ENCODE measurements at regions not wholly inside any gene's neighbourhood (a gene's known extent, or its start where the extent isn't known, plus 50 kb on each side); places are given as distances from the start of the nearest gene placed in this dataset.

DNA sequence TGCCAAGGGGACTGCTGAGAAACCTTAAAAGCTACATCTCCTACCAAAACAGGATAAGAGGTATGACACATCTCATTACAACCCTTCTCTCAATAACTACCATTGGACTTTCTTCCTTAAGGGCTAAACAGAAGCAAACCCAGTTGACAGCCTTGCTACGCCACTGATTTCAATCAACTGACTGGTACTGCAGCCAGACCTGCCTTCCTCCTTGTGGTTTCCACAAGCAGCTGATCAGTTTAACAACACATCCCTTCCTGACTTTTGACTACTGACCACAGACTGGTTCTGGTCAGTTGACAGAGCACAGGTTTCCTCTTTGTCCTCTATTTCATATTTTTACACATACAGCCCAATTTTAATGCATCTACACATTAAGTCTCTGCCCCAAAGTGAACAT, 108.8 kb downstream of the ADAMTS1 start:
- TF ChIP-seq SMC3 (IDR thresholded peaks at IDR 0.05; ENCODE audit: borderline replicate concordance, low read length) (no peak), EZH2 (IDR thresholded peaks at IDR 0.05; ENCODE audit: borderline replicate concordance, control insufficient read depth, low read depth, low read length) (no peak), RAD21 (IDR thresholded peaks at IDR 0.05; ENCODE audit: insufficient read depth, low read depth, low read length) (no peak), SPI1 (IDR thresholded peaks at IDR 0.05; ENCODE audit: borderline replicate concordance, insufficient read depth, low read depth, low read length) (no peak), HDAC2 (IDR thresholded peaks at IDR 0.05) (no peak), SIN3A (IDR thresholded peaks at IDR 0.05; ENCODE audit: low read depth, low read length) (no peak), CHD2 (IDR thresholded peaks at IDR 0.05; ENCODE audit: borderline replicate concordance, low read depth, low read length) (no peak), SUPT20H (IDR thresholded peaks at IDR 0.05; ENCODE audit: borderline replicate concordance, control insufficient read depth, low read depth, low read length) (no peak), CHD4 (IDR thresholded peaks at IDR 0.05) (no peak), HCFC1 (IDR thresholded peaks at IDR 0.05; ENCODE audit: low read length) (no peak)
- TF ChIP-seq, protein P1, sequence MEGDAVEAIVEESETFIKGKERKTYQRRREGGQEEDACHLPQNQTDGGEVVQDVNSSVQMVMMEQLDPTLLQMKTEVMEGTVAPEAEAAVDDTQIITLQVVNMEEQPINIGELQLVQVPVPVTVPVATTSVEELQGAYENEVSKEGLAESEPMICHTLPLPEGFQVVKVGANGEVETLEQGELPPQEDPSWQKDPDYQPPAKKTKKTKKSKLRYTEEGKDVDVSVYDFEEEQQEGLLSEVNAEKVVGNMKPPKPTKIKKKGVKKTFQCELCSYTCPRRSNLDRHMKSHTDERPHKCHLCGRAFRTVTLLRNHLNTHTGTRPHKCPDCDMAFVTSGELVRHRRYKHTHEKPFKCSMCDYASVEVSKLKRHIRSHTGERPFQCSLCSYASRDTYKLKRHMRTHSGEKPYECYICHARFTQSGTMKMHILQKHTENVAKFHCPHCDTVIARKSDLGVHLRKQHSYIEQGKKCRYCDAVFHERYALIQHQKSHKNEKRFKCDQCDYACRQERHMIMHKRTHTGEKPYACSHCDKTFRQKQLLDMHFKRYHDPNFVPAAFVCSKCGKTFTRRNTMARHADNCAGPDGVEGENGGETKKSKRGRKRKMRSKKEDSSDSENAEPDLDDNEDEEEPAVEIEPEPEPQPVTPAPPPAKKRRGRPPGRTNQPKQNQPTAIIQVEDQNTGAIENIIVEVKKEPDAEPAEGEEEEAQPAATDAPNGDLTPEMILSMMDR (IDR thresholded peaks at IDR 0.05 in 2 of 3, conservative IDR thresholded peaks at IDR 0.05 in 1 of 3; ENCODE audit: control insufficient read depth in 2 of 3, extremely low read depth in 1 of 3, insufficient read depth in 1 of 3, low read depth in 3 of 3, low read length in 3 of 3), result no peak
- TF ChIP-seq, protein P2, sequence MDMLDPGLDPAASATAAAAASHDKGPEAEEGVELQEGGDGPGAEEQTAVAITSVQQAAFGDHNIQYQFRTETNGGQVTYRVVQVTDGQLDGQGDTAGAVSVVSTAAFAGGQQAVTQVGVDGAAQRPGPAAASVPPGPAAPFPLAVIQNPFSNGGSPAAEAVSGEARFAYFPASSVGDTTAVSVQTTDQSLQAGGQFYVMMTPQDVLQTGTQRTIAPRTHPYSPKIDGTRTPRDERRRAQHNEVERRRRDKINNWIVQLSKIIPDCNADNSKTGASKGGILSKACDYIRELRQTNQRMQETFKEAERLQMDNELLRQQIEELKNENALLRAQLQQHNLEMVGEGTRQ (IDR thresholded peaks at IDR 0.05; ENCODE audit: borderline replicate concordance, low read depth, low read length), result no peak

Measured in GM12878 (cell line).